ENCODE measurements at regions not wholly inside any gene's neighbourhood (a gene's known extent, or its start where the extent isn't known, plus 50 kb on each side); places are given as distances from the start of the nearest gene placed in this dataset.

GRCh38 chr2:199197448-199197847 is 260.3 kb downstream of the SATB2 start:
- Histone ChIP-seq H3K36me3 (no peaks in the 10 kb centered on the region), H3K27ac (no peak overlapping the region), H3K27me3 (no peaks in the 10 kb centered on the region), H3K9me3 (ENCODE audit: low read depth) (no peaks in the 10 kb centered on the region), H3K4me3 (no peak overlapping the region), H3K4me1 (ENCODE audit: low read depth) (no peaks in the 10 kb centered on the region)
- DNase-seq (ENCODE audit: low read depth in 1 of 2, low spot score in 1 of 2): no peak
- no peak for TF ChIP-seq CTCF (IDR thresholded peaks at IDR 0.05; ENCODE audit: low read depth, low read length)

- Histone ChIP-seq H3K4me1 (ENCODE audit: low read depth) (no peaks in the 10 kb centered on the region), H3K9me3 (ENCODE audit: low read depth) (no peaks in the 10 kb centered on the region), H3K4me3 (no peak overlapping the region), H3K27ac (no peak overlapping the region), H3K27me3 (no peaks in the 10 kb centered on the region), H3K36me3 (no peaks in the 10 kb centered on the region)
- no peak for DNase-seq (ENCODE audit: low read depth in 1 of 2, low spot score in 1 of 2)
- TF ChIP-seq CTCF (IDR thresholded peaks at IDR 0.05; ENCODE audit: low read depth, low read length): no peak
Measured at GRCh38 chr2:199196686-199197085, 261.1 kb downstream of the SATB2 start.

- TF ChIP-seq CTCF (IDR thresholded peaks at IDR 0.05; ENCODE audit: low read depth, low read length): no peak
Measured at GRCh38 chr2:199195927-199196502, 261.7 kb downstream of the SATB2 start.

GRCh38 chr2:199191461-199191860 is 266.3 kb downstream of the SATB2 start:
- no peaks in the 10 kb centered on the region for H3K27me3 ChIP-seq
- H3K27ac ChIP-seq: no peak overlapping the region
- no peak overlapping the region for H3K4me3 ChIP-seq
- H3K36me3 ChIP-seq: no peaks in the 10 kb centered on the region
- H3K4me1 ChIP-seq (ENCODE audit: low read depth): no peaks in the 10 kb centered on the region
- no peak for DNase-seq (ENCODE audit: low read depth in 1 of 2, low spot score in 1 of 2)
- H3K9me3 ChIP-seq (ENCODE audit: low read depth): no peaks in the 10 kb centered on the region
- TF ChIP-seq CTCF (IDR thresholded peaks at IDR 0.05; ENCODE audit: low read depth, low read length): no peak

More at GRCh38 chr2:199195927-199196502, 261.7 kb downstream of the SATB2 start:
- no peak for DNase-seq (ENCODE audit: low read depth in 1 of 2, low spot score in 1 of 2)
- H3K27me3 ChIP-seq: no peaks in the 10 kb centered on the region
- H3K9me3 ChIP-seq (ENCODE audit: low read depth): no peaks in the 10 kb centered on the region
- no peaks in the 10 kb centered on the region for H3K4me1 ChIP-seq (ENCODE audit: low read depth)
- no peaks in the 10 kb centered on the region for H3K36me3 ChIP-seq
- H3K27ac ChIP-seq: no peak overlapping the region
- no peak overlapping the region for H3K4me3 ChIP-seq

GRCh38 chr2:199189229-199189628 is 268.5 kb downstream of the SATB2 start:
- no peaks in the 10 kb centered on the region for H3K4me1 ChIP-seq (ENCODE audit: low read depth)
- no peak for DNase-seq (ENCODE audit: low read depth in 1 of 2, low spot score in 1 of 2)
- H3K36me3 ChIP-seq: no peaks in the 10 kb centered on the region
- no peaks in the 10 kb centered on the region for H3K27me3 ChIP-seq
- H3K4me3 ChIP-seq: no peak overlapping the region
- no peak overlapping the region for H3K27ac ChIP-seq
- no peak for TF ChIP-seq CTCF (IDR thresholded peaks at IDR 0.05; ENCODE audit: low read depth, low read length)
- H3K9me3 ChIP-seq (ENCODE audit: low read depth): no peaks in the 10 kb centered on the region

All from cardiac muscle cell (in vitro differentiated cells and primary cell).